Mucosa of rectum (tissue), 2 donors: ENCODE measurements at regions not wholly inside any gene's neighbourhood (a gene's known extent, or its start where the extent isn't known, plus 50 kb on each side); places are given as distances from the start of the nearest gene placed in this dataset.

Source experiments
- H3K27ac ChIP-seq, 2 donors: one replicate each; pipeline ENCODE4 v1.7.0; 2013; ENCODE audit warnings: inconsistent platforms in 2 of 2, low read depth in 2 of 2, low read length in 2 of 2
- H3K27me3 ChIP-seq, 2 donors: one replicate each; pipeline ENCODE4 v1.7.0; 2013; ENCODE audit warnings: low read length in 2 of 2; ENCODE audit not compliant: control insufficient read depth in 2 of 2, insufficient read depth in 2 of 2
- H3K36me3 ChIP-seq, 2 donors: one replicate each; pipeline ENCODE4 v1.7.0; 2013; ENCODE audit warnings: low read length in 2 of 2; ENCODE audit not compliant: control insufficient read depth in 2 of 2, insufficient read depth in 2 of 2
- H3K4me1 ChIP-seq, 2 donors: one replicate each; pipeline ENCODE4 v1.7.0; 2013; ENCODE audit warnings: low read length in 2 of 2, mild to moderate bottlenecking in 1 of 2; ENCODE audit not compliant: control insufficient read depth in 2 of 2, insufficient read depth in 2 of 2
- H3K4me3 ChIP-seq, 2 donors: one replicate each; pipeline ENCODE4 v1.7.0; 2013; ENCODE audit warnings: low read length in 2 of 2
- H3K9ac ChIP-seq, 2 donors: one replicate each; pipeline ENCODE4 v1.7.0; 2013; ENCODE audit warnings: low read length in 2 of 2, low read depth in 1 of 2, mild to moderate bottlenecking in 1 of 2
- H3K9me3 ChIP-seq, 2 donors: one replicate each; pipeline ENCODE4 v1.7.0; 2013; ENCODE audit warnings: low read length in 2 of 2; ENCODE audit not compliant: control insufficient read depth in 2 of 2
- donor health status: healthy.
- donor health status: Normal muscosa, but diverticular disease.

DNA sequence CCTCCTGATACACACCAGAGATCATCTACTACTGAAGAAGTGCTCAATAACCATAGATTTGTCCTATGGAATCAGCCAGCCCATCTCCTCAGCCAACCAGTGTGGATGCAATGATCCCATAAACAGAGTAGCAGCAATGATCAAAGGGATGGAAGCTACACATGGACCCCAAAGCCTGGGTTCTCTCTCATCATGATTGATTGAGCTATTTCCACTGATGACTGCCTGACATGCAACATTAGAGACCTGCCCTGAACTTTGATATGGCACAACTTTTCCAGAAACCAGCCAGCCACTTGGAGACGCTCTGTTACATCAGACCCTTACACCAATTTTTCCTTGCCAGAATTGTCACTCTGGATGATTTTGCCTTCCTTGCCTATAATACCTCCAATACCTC is 471.6 kb downstream of the BUD13 start:
- no peak overlapping the region for H3K9ac ChIP-seq
- H3K36me3 ChIP-seq, result no peaks in the 10 kb centered on the region
- H3K4me1 ChIP-seq, result no peaks in the 10 kb centered on the region
- H3K9me3 ChIP-seq, result no peaks in the 10 kb centered on the region
- H3K27me3 ChIP-seq, result peaks cover 0 to 3% of the 10 kb centered on the region in 2 donors
- no peak overlapping the region for H3K4me3 ChIP-seq
- H3K27ac ChIP-seq, result no peak overlapping the region

DNA sequence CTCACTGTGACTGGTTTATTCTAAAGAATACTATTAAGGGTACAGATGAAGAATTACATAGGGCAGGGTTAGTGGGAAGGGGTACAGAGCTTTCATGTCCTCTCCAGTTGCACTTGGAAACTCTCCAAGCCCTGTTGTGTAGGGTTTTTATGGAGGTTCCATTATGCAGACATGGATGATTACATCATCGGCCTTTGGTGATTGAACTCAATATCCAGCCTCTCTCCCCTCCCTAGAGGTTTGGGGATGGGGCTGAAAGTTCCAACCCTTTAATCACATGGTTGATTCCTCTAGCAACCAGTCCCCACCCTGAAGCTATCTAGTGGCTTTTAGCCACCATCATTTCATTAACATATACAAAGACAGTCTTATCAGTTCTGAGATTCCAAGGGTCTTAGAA is 472.6 kb downstream of the BUD13 start:
- no peaks in the 10 kb centered on the region for H3K4me1 ChIP-seq
- H3K4me3 ChIP-seq, result no peak overlapping the region
- peaks cover 0 to 3% of the 10 kb centered on the region in 2 donors for H3K27me3 ChIP-seq
- no peak overlapping the region for H3K27ac ChIP-seq
- no peaks in the 10 kb centered on the region for H3K36me3 ChIP-seq
- no peaks in the 10 kb centered on the region for H3K9me3 ChIP-seq
- no peak overlapping the region for H3K9ac ChIP-seq

DNA sequence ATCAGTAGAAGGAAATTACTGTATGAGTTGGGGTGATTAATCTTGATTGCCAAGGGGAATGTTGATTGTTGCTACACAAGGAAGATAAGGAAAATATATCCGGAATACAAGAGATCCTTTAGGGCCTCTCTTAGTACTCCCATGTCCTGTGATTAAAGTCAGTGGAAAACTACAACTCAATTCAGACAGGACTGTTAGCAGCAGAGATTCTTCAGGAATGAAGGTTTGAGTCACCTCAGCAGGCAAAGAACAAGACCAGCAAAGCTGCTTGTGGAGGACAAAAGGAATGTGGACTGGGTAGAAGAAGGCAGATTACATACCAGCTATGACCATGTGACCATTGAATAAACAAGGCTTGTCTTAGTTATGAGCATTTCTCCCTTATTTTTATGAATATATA is 478.2 kb downstream of the BUD13 start:
- Histone ChIP-seq H3K9ac (no peak overlapping the region), H3K27ac (no peak overlapping the region), H3K36me3 (no peaks in the 10 kb centered on the region), H3K9me3 (no peaks in the 10 kb centered on the region), H3K27me3 (no peaks in the 10 kb centered on the region), H3K4me1 (no peaks in the 10 kb centered on the region), H3K4me3 (no peak overlapping the region)

DNA sequence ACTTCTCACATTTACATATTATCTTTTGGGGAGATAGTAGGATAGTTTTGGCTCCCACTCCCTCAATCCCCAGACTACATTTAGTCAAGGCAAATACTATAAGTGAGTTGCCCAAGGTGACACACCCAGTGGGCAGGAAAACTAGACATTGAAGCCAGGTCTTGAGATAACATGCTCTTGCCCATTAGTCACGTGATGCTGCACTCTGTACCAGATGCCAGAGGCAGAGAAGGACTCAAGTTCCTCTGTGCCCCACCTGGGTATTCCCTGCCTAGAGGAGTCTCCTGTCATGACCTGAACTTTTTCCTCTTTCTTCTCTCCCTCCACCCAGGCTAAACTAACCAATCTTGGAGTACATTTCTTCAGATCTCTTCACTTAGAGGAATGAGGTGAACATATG is 484.9 kb downstream of the BUD13 start:
- no peaks in the 10 kb centered on the region for H3K4me1 ChIP-seq
- H3K9ac ChIP-seq, result no peak overlapping the region
- H3K27ac ChIP-seq, result no peak overlapping the region
- H3K4me3 ChIP-seq, result no peak overlapping the region
- H3K9me3 ChIP-seq, result no peaks in the 10 kb centered on the region
- H3K36me3 ChIP-seq, result no peaks in the 10 kb centered on the region
- H3K27me3 ChIP-seq, result no peaks in the 10 kb centered on the region

DNA sequence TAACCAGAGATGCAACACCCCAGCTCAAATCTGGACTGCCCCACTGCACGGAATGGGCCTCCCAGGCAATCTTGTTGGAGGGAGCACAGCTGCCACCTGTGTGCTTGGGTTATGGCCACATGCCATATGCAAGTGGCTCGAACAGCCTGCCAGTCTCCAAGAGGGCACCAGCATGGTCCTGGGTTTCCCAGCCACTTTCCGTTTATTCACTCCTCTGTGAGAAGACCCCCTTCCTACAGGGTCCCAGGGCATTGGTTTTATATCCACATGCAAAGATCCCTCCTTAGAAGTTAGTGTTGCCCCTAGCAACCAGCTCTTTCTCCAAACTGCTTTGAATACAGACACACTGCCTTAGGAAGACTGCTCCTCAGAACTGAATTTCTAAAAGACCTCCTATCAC is 487.8 kb downstream of the BUD13 start:
- no peak overlapping the region for H3K27ac ChIP-seq
- no peaks in the 10 kb centered on the region for H3K36me3 ChIP-seq
- no peak overlapping the region for H3K4me3 ChIP-seq

DNA sequence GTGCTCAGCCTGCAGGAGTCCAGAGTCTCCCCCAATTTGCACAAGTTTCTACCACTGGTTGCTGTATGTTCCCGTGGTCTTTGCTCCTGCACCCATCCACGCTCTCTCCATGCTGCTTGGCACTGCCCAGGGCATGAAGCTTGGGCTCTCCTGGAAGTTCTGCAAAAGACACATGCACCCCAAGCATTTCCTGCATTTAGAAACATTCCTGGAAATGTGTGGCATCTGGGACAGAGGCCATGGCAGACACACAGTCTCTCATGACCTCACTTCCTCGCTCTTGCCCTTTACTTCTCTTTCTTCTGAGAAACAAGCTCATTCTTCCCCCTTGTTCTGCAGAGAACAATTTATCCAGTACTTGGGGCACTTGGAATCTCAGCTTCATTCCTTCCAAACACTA is 489.5 kb downstream of the BUD13 start:
- no peak overlapping the region for H3K9ac ChIP-seq
- no peak overlapping the region for H3K27ac ChIP-seq
- no peaks in the 10 kb centered on the region for H3K9me3 ChIP-seq
- no peak overlapping the region for H3K4me3 ChIP-seq
- no peaks in the 10 kb centered on the region for H3K27me3 ChIP-seq
- no peaks in the 10 kb centered on the region for H3K36me3 ChIP-seq
- no peaks in the 10 kb centered on the region for H3K4me1 ChIP-seq

More for the DNA sequence above, 487.8 kb downstream of the BUD13 start:
- H3K9ac ChIP-seq, result no peak overlapping the region
- no peaks in the 10 kb centered on the region for H3K4me1 ChIP-seq
- H3K27me3 ChIP-seq, result no peaks in the 10 kb centered on the region
- no peaks in the 10 kb centered on the region for H3K9me3 ChIP-seq

DNA sequence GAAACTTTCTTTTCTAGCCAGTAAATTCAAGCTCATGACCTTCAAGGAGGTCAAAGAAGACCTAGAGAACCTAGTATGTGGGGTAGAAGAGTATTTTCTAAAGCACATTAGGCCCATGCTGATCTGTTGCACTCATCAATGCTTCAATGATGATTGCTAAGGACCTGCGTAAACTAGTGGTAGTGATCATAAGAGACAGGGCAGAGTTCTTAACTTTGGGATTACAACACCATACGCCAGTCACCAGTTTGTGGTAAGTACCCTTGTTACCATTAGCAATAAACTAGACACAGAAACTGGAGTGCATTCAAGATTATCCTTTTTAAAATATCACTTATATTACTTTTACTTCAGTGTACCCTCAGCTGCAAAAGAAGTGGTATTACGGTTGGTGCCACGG is 490.3 kb downstream of the BUD13 start:
- no peaks in the 10 kb centered on the region for H3K4me1 ChIP-seq
- H3K27me3 ChIP-seq, result no peaks in the 10 kb centered on the region
- no peak overlapping the region for H3K9ac ChIP-seq
- no peaks in the 10 kb centered on the region for H3K36me3 ChIP-seq
- no peaks in the 10 kb centered on the region for H3K9me3 ChIP-seq
- no peak overlapping the region for H3K4me3 ChIP-seq
- H3K27ac ChIP-seq, result no peak overlapping the region

DNA sequence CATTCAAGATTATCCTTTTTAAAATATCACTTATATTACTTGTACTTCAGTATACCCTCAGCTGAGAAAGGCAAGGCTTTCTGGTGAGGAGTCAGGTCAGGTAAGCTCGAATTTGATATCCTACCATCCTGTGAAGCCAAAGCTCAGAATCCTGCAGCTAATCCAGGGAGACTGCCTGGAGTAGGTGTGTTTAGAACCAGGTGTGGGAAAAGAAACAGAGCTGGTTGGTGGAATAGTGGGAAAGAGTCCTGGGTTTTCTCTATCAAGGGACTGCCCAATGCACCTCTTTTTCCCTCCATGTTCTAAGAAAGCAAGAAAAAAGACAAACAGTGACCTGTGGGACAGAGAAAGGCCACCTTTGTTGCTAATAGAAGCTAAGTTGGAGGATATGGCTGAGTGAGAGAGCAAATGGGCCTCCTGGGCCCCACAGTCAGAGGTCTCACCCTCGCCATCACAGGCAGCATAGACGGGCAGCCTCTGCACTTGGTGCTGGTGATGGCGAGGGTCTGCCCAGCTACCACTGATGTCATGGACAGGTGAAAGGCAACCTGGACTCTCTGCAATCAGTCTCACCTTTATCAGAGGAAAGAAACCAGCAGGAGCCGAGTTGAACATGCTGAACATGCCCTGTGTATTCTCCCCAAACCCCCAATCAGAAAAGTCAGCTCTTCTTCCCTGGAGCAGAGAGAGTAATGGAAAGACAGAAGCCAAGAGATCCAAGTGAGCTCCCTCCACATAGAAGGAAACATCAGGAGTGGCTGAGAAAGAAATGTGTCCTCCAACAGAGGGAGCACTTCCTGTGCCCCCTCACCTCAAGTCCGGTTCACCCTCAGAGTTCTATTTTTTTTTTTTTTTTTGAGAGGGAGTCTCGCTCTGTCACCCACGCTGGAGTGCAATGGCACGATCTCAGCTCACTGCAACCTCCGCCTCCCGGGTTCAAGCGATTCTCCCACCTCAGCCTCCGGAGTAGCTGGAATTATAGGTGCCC is 491.3 kb downstream of the BUD13 start:
- no peak overlapping the region for H3K27ac ChIP-seq
- H3K4me1 ChIP-seq, result no peaks in the 10 kb centered on the region
- no peak overlapping the region for H3K4me3 ChIP-seq
- H3K36me3 ChIP-seq, result no peaks in the 10 kb centered on the region
- H3K27me3 ChIP-seq, result no peaks in the 10 kb centered on the region
- no peak overlapping the region for H3K9ac ChIP-seq
- no peaks in the 10 kb centered on the region for H3K9me3 ChIP-seq

DNA sequence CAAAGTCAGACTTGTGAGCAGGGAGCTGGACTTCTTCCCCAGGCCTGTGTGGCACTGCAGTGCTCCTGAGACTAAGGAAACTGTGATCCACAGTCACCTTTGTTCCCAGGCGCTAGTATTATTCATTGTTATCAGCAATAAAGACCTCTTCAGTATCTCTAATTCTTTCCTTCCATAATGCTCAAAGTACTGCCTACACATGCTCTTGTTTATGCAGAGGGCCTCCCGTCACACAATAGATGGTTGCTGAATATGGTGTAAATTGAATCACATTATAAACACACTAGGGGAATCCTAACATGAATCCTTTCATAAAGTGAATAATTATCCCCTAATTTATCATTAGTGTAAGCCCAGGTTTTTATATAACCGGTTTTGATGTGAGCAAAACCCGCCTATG is 493.3 kb downstream of the BUD13 start:
- no peak overlapping the region for H3K9ac ChIP-seq
- H3K27me3 ChIP-seq, result no peaks in the 10 kb centered on the region
- no peaks in the 10 kb centered on the region for H3K4me1 ChIP-seq
- no peak overlapping the region for H3K4me3 ChIP-seq
- no peaks in the 10 kb centered on the region for H3K9me3 ChIP-seq
- no peaks in the 10 kb centered on the region for H3K36me3 ChIP-seq
- no peak overlapping the region for H3K27ac ChIP-seq

DNA sequence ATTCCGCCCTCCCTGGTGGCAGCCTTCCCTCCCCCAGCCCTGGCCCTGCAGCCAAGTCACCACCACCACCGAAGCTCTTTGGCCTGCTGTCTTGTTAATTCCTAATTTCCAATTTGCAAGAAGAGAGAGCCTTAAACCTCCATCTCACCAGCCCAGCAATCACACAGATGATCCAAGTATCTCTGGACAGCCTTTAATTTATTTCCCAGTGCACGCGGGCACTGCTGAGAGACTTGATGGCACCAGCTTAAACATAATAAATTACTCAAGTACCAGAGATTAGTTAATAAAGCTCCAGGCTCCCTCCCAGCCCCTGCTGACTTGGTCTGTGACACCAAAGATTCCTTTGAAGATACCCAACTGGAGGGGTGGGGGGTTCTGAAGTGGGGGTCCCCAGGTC is 494.7 kb downstream of the BUD13 start:
- Histone ChIP-seq H3K9ac (no peak overlapping the region), H3K36me3 (no peaks in the 10 kb centered on the region), H3K27ac (no peak overlapping the region), H3K27me3 (peaks cover 3% of the 10 kb centered on the region in 2 donors), H3K4me3 (no peak overlapping the region), H3K9me3 (no peaks in the 10 kb centered on the region), H3K4me1 (no peaks in the 10 kb centered on the region)
